ENCODE measurements at regions not wholly inside any gene's neighbourhood (a gene's known extent, or its start where the extent isn't known, plus 50 kb on each side); places are given as distances from the start of the nearest gene placed in this dataset.

DNA sequence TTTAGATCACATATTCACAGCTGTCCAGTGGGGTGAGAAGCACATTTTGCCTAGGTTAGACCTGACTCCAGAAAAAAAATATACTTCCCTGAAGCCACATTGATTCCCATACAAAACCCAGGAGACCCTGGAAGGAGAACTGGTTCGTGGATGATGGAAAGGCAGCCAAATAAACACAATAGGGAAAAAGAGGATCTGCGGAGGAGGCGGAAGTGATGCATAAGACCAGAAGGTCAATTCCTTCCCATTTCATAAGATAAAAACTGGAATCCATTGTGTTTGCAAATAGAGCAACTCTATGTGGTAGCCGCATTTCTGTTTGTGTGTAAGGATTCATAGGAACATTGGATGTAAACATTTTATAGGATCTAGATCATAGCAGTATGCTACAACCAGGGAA, 781.9 kb upstream of the GRM7 start:
- TF ChIP-seq ZC3H10 (CRISPR knock-in tag; IDR thresholded peaks at IDR 0.05) (no peak), ARNTL (CRISPR knock-in tag; IDR thresholded peaks at IDR 0.05; ENCODE audit: borderline replicate concordance, low read depth) (no peak), ZFP3 (CRISPR knock-in tag; IDR thresholded peaks at IDR 0.05) (no peak), ZNF70 (CRISPR knock-in tag; IDR thresholded peaks at IDR 0.05) (no peak), ESRRG (CRISPR knock-in tag; IDR thresholded peaks at IDR 0.05) (no peak), RARB (CRISPR knock-in tag; IDR thresholded peaks at IDR 0.05) (no peak), ISL1 (CRISPR knock-in tag; IDR thresholded peaks at IDR 0.05) (no peak)
- TF ChIP-seq, protein P1, sequence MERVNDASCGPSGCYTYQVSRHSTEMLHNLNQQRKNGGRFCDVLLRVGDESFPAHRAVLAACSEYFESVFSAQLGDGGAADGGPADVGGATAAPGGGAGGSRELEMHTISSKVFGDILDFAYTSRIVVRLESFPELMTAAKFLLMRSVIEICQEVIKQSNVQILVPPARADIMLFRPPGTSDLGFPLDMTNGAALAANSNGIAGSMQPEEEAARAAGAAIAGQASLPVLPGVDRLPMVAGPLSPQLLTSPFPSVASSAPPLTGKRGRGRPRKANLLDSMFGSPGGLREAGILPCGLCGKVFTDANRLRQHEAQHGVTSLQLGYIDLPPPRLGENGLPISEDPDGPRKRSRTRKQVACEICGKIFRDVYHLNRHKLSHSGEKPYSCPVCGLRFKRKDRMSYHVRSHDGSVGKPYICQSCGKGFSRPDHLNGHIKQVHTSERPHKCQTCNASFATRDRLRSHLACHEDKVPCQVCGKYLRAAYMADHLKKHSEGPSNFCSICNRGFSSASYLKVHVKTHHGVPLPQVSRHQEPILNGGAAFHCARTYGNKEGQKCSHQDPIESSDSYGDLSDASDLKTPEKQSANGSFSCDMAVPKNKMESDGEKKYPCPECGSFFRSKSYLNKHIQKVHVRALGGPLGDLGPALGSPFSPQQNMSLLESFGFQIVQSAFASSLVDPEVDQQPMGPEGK (CRISPR knock-in tag; IDR thresholded peaks at IDR 0.05; ENCODE audit: borderline replicate concordance): no peak
- TF ChIP-seq, protein P2, sequence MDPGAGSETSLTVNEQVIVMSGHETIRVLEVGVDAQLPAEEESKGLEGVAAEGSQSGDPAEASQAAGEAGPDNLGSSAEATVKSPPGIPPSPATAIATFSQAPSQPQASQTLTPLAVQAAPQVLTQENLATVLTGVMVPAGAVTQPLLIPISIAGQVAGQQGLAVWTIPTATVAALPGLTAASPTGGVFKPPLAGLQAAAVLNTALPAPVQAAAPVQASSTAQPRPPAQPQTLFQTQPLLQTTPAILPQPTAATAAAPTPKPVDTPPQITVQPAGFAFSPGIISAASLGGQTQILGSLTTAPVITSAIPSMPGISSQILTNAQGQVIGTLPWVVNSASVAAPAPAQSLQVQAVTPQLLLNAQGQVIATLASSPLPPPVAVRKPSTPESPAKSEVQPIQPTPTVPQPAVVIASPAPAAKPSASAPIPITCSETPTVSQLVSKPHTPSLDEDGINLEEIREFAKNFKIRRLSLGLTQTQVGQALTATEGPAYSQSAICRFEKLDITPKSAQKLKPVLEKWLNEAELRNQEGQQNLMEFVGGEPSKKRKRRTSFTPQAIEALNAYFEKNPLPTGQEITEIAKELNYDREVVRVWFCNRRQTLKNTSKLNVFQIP (CRISPR knock-in tag; IDR thresholded peaks at IDR 0.05; ENCODE audit: borderline replicate concordance, low read depth): no peak
